ENCODE measurements at regions not wholly inside any gene's neighbourhood (a gene's known extent, or its start where the extent isn't known, plus 50 kb on each side); places are given as distances from the start of the nearest gene placed in this dataset.

DNA sequence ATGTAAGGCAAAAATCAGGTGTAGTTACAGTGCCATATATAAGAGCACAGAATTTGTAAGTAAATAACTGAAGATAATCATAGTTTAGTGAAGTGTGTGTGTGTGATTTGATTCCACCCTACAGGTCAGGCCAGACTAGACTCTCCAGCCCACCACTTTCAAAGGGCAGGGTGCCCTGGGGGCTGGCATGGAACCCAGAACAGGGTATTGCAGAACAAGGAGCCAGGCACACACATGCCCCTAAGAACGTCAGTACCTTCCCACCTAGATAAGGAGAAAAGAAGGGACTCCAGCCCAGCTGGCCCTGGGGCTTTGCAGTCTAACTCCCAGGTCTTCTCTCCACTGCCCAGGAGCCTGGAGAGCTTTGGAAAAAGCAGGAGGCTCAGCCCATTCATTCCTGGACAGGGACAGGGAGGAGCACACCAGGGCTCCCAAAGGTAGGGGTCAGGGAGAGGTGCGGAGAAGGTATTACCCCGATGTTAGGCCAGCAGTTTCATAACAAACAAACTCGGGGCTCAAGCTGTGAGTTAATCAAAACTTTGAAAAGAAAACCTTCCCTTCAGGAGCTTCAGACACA is 149.7 kb upstream of the VANGL1 start:
- H3K4me3 ChIP-seq (ENCODE audit: insufficient read depth, low read depth, low read length) = no peak overlapping the region
- no peaks in the 10 kb centered on the region for H3K36me3 ChIP-seq (replicated peaks; ENCODE audit: control insufficient read depth, insufficient read depth, low read length)
- no peak for DNase-seq

GRCh38 chr1:115491298-115492018 is 150.3 kb upstream of the VANGL1 start:
- no peak for DNase-seq
- Histone ChIP-seq H3K36me3 (replicated peaks; ENCODE audit: control insufficient read depth, insufficient read depth, low read length) (no peaks in the 10 kb centered on the region), H3K27me3 (ENCODE audit: control insufficient read depth, insufficient read depth, low read length) (no peaks in the 10 kb centered on the region), H3K4me3 (ENCODE audit: insufficient read depth, low read depth, low read length) (no peak overlapping the region)

More for the DNA sequence above, 149.7 kb upstream of the VANGL1 start:
- H3K27me3 ChIP-seq (ENCODE audit: control insufficient read depth, insufficient read depth, low read length) = no peaks in the 10 kb centered on the region

DNA sequence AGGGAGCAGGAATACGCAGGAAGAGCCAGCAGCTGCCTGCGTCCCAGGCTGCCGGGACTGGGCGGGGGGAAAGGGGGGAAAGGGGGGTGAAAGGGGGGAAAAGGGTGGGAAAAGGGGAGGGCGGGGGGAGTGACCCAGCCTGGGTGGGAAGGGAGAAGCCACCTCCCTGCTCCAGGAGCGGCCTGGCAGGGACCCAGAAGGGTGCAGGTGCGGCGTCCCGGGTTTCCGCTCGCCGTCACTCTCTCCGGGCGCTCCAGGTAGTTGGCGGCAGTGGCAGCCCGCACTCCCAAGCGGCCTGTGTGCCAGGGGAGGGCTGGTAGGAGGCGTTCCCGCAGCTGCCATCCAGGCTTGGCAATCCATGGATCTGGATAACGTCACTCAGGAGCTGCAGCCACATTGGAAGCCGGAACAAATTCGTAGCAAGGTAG is 141.0 kb upstream of the NGF start:
- Histone ChIP-seq H3K36me3 (replicated peaks; ENCODE audit: control insufficient read depth, insufficient read depth, low read length) (no peaks in the 10 kb centered on the region), H3K4me3 (ENCODE audit: insufficient read depth, low read depth, low read length) (no peak overlapping the region), H3K27me3 (ENCODE audit: control insufficient read depth, insufficient read depth, low read length) (no peaks in the 10 kb centered on the region)
- peak; percentile 57 for DNase-seq

GRCh38 chr1:115477071-115477470 is 139.0 kb upstream of the NGF start:
- no peak for DNase-seq
- Histone ChIP-seq H3K4me3 (ENCODE audit: insufficient read depth, low read depth, low read length) (no peak overlapping the region), H3K27me3 (ENCODE audit: control insufficient read depth, insufficient read depth, low read length) (no peaks in the 10 kb centered on the region)

DNA sequence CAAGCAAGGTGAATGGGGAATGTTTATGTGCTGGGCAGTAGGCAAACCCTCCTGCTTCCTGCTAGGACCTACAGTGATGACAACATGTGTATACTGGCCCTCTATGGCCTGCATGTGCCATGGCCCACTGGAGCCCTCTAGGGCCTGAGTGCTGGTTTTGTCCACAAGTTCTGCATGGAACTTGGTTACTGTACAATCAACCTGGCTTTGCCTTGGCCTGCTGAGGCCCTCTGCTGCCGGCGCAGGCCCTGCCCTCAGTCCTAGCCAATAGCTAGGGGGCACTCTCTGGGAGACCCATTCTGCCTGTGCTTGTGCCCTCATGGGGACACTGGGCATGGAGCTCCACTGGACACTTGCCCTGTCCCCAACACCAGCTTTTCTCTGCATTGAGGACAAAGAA is 138.6 kb upstream of the NGF start:
- DNase-seq = peak; percentile 44
- Histone ChIP-seq H3K27me3 (ENCODE audit: control insufficient read depth, insufficient read depth, low read length) (no peaks in the 10 kb centered on the region), H3K4me3 (ENCODE audit: insufficient read depth, low read depth, low read length) (no peak overlapping the region), H3K36me3 (replicated peaks; ENCODE audit: control insufficient read depth, insufficient read depth, low read length) (no peaks in the 10 kb centered on the region)

More at GRCh38 chr1:115477071-115477470, 139.0 kb upstream of the NGF start:
- no peaks in the 10 kb centered on the region for H3K36me3 ChIP-seq (replicated peaks; ENCODE audit: control insufficient read depth, insufficient read depth, low read length)

DNA sequence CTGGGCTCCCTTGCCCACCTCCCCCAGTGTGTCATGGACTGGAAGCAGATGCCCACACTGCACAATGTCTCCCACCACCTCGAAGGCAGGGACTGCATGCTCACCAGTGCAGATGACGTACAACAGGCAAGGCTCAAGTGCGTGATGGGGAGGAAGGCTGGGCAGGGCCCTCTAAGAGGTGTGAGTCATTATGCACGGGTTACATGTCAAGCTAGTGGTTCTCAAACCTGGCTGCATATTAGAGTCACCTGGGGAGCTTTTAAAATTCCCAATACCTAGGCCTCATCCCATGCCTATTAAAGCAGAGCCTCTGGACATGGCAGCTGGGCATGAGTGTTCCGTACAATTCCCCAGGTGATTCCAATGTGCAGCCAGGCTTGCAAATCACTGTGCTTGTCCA is 137.9 kb upstream of the NGF start:
- Histone ChIP-seq H3K4me3 (ENCODE audit: insufficient read depth, low read depth, low read length) (no peak overlapping the region), H3K27me3 (ENCODE audit: control insufficient read depth, insufficient read depth, low read length) (no peaks in the 10 kb centered on the region), H3K36me3 (replicated peaks; ENCODE audit: control insufficient read depth, insufficient read depth, low read length) (no peaks in the 10 kb centered on the region)
- no peak for DNase-seq

DNA sequence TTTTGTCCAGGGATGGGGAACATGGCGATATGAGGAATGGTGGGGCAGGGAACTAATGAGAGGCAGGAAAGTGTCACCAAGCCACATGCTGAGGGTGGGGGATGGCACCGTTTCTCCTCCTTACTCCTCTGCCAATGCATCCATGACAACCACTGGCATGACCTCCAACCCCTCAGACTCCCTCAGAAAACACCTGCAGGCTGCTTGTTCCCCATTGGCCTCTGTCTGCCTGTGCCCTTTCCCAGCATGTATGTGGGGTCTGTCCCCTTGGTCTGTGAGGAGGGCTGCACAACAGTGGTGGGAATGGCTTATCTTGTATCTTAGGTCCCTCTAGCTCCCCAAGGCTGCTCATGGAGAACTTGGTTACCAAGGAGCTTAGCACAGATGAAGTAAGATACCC is 137.2 kb upstream of the NGF start:
- H3K36me3 ChIP-seq (replicated peaks; ENCODE audit: control insufficient read depth, insufficient read depth, low read length) = no peaks in the 10 kb centered on the region
- H3K4me3 ChIP-seq (ENCODE audit: insufficient read depth, low read depth, low read length) = no peak overlapping the region
- no peaks in the 10 kb centered on the region for H3K27me3 ChIP-seq (ENCODE audit: control insufficient read depth, insufficient read depth, low read length)
- DNase-seq = no peak

DNA sequence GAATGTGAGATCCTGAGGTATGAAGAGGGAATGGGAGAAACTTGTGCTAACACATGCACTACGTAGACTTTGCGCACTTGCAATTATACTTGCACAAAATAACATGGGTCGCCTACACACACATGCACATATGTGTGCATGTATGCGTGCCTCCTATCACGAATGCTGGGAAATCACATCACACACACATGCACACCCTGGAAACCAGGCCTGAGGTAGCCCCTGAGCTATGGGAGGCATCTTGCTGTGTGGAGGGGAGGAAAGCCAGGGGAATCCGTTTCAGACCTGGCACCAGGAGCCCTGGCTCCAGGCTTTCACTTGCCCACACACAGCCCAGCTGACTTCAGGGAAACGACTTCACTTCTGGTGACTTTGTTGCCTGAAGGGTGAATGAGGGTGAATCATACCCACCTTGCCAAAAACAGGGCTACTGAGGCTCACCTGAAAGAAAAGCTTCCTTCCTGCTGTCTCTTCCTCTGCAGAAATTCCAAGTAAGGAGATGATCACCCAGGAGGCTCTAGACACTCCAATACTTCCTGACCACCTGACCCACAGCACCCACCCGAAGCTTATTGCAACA is 136.0 kb upstream of the NGF start:
- Histone ChIP-seq H3K4me3 (ENCODE audit: insufficient read depth, low read depth, low read length) (no peak overlapping the region), H3K36me3 (replicated peaks; ENCODE audit: control insufficient read depth, insufficient read depth, low read length) (no peaks in the 10 kb centered on the region), H3K27me3 (ENCODE audit: control insufficient read depth, insufficient read depth, low read length) (no peaks in the 10 kb centered on the region)
- DNase-seq = no peak

- Histone ChIP-seq H3K27me3 (ENCODE audit: control insufficient read depth, insufficient read depth, low read length) (no peaks in the 10 kb centered on the region), H3K36me3 (replicated peaks; ENCODE audit: control insufficient read depth, insufficient read depth, low read length) (no peaks in the 10 kb centered on the region), H3K4me3 (ENCODE audit: insufficient read depth, low read depth, low read length) (no peak overlapping the region)
- DNase-seq = peak; percentile 83
Observed at GRCh38 chr1:115469703-115470476, 131.8 kb upstream of the NGF start.

- Histone ChIP-seq H3K27me3 (ENCODE audit: control insufficient read depth, insufficient read depth, low read length) (no peaks in the 10 kb centered on the region), H3K4me3 (ENCODE audit: insufficient read depth, low read depth, low read length) (no peak overlapping the region), H3K36me3 (replicated peaks; ENCODE audit: control insufficient read depth, insufficient read depth, low read length) (no peaks in the 10 kb centered on the region)
- DNase-seq = no peak
Observed at GRCh38 chr1:115467790-115468189, 129.7 kb upstream of the NGF start.

DNA sequence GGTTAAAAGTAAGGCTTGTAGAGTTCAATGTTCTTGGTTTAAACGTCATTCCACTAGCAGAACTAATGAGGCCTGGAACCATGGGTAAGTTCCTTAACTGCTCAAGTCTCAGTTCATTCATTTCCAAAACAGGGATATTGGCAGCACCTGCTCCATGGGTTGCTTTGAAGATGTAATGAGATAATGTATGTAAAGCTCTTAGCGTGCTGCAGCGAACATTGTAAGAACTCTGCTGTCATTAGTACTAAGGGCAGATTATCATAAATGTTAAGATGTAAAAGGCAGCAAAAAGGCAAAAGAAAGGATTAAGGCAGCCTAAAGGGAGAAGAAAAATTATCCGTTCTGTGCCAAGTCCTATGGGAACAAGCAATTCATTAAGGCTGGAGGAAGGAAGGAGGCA is 129.1 kb upstream of the NGF start:
- Histone ChIP-seq H3K27me3 (ENCODE audit: control insufficient read depth, insufficient read depth, low read length) (no peaks in the 10 kb centered on the region), H3K36me3 (replicated peaks; ENCODE audit: control insufficient read depth, insufficient read depth, low read length) (no peaks in the 10 kb centered on the region), H3K4me3 (ENCODE audit: insufficient read depth, low read depth, low read length) (no peak overlapping the region)
- no peak for DNase-seq

DNA sequence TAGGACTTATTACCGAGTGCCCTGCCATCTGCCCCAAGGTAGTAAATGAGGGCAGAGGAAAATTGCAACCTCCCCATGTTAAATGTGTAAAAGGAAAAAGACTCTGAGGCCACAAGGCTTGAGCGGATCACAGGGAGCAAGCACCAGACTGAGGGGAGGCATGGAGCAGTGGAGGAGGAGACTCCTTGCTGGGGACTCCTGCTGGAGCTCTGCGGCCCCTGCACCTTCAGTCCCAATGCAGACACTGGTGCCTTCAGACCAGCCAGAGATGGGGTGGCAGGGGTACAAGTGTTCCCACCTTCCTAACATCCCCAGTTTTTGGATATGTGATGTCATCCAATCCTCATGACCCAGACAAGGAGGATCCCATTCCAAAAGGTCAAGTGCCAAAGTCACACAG is 128.4 kb upstream of the NGF start:
- no peaks in the 10 kb centered on the region for H3K36me3 ChIP-seq (replicated peaks; ENCODE audit: control insufficient read depth, insufficient read depth, low read length)
- no peak for DNase-seq

GRCh38 chr1:115465802-115466363 is 127.8 kb upstream of the NGF start:
- Histone ChIP-seq H3K36me3 (replicated peaks; ENCODE audit: control insufficient read depth, insufficient read depth, low read length) (no peaks in the 10 kb centered on the region), H3K4me3 (ENCODE audit: insufficient read depth, low read depth, low read length) (no peak overlapping the region), H3K27me3 (ENCODE audit: control insufficient read depth, insufficient read depth, low read length) (no peaks in the 10 kb centered on the region)
- no peak for DNase-seq

More for the DNA sequence above, 128.4 kb upstream of the NGF start:
- H3K4me3 ChIP-seq (ENCODE audit: insufficient read depth, low read depth, low read length) = no peak overlapping the region
- H3K27me3 ChIP-seq (ENCODE audit: control insufficient read depth, insufficient read depth, low read length) = no peaks in the 10 kb centered on the region

DNA sequence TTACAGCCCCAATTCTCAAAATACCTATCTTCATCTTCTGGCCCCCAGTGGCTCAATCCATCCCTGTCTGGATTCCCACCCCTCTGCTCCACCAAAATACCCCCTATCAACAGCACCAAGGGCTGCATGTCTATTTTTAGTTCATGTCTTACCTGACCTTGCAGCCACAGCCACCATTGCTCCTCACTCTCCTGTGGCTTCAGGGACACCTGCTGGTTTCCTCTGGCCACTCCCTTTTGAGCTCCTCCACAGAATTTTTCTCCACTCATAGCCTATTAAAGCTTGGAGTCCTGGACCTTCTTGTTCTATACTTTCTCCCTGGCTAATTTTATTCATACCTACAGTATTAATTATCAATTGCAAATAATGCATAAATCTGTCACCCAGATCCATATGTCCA is 125.3 kb upstream of the NGF start:
- Histone ChIP-seq H3K4me3 (ENCODE audit: insufficient read depth, low read depth, low read length) (no peak overlapping the region), H3K36me3 (replicated peaks; ENCODE audit: control insufficient read depth, insufficient read depth, low read length) (no peaks in the 10 kb centered on the region), H3K27me3 (ENCODE audit: control insufficient read depth, insufficient read depth, low read length) (no peaks in the 10 kb centered on the region)
- DNase-seq = no peak
